Epithelial cell of prostate (primary cell): ENCODE measurements at regions not wholly inside any gene's neighbourhood (a gene's known extent, or its start where the extent isn't known, plus 50 kb on each side); places are given as distances from the start of the nearest gene placed in this dataset.
"Not testable (repeated sequence)": the region's sequence is repeated elsewhere in the genome, so short reads cannot be mapped to it uniquely, and the experiment has no call there.

Experiments
- DNase-seq: peaks from one replicate; pipeline ENCODE4 v3.0.0-alpha.2; 2011; ENCODE audit warnings: low read depth, low spot score
- H3K27ac ChIP-seq: fragments of 450-650 bp; 2 replicates; pipeline ENCODE4 v1.5.1; 2017; ENCODE audit warnings: mild to moderate bottlenecking

- H3K27ac ChIP-seq = no peak overlapping the region
- DNase-seq = no peak
Observed at GRCh38 chrY:19644889-19645638, 99.5 kb downstream of the KDM5D start.

- no peak for DNase-seq
- H3K27ac ChIP-seq = no peak overlapping the region
Observed at GRCh38 chrY:19637651-19638347, 106.7 kb downstream of the KDM5D start.

DNA sequence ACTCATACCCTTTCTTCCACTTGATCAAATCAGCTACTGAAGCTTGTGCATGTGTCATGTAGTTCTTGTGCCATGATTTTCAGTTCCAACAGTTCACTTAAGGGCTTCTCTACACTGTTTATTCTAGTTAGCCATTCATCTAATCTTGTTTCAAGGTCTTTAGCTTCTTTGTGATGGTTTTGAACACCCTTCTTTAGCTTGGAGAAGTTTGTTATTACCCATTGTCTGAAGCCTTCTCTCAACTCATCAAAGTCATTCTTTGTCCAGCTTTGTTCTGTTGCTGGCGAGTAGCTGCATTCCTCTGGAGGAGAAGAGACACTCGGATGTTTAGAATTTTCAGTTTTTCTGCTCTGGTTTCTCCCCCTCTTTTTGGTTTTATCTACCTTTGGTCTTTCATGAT is 115.6 kb downstream of the KDM5D start:
- no peak for DNase-seq
- H3K27ac ChIP-seq = no peak overlapping the region

DNA sequence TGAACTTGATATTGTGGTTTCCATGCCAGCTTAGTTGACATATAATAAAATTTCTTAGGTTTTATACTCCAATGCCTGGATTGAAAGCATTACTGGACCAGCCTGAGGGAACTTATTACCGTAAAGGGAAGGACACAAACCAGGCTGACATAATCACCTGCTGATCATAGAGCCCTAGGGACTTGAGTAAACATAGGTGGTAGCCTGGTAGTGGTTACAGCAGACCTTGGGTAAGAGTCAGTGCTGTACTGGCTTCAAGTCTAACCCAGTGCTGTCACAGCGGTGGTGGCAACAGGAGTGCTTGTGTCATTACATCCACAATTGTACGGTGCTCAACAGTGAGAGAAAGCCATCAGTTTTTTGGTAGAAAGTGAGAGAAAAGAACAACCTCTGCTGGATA is 122.1 kb downstream of the KDM5D start:
- no peak overlapping the region for H3K27ac ChIP-seq
- no peak for DNase-seq

DNA sequence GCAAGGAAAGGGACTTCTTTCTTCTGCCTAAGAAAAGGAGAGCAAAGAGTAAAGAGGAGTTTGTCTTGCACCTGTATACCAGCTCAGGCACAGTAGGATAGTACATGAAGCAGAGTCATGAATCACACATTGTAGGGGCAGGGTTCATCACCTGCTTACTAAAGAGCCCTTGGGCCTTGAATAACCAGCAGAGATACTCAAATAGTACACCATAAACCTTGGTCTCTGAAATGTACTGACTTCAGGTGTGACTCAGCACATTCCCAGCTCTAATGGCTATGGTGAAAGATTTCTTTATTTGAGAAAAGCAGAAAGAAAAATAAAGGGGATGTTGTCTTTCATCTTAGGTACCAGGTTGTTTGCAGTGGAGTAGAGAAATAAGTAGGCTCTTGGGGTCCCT is 122.8 kb downstream of the KDM5D start:
- no peak overlapping the region for H3K27ac ChIP-seq
- DNase-seq = peak; percentile 18

DNA sequence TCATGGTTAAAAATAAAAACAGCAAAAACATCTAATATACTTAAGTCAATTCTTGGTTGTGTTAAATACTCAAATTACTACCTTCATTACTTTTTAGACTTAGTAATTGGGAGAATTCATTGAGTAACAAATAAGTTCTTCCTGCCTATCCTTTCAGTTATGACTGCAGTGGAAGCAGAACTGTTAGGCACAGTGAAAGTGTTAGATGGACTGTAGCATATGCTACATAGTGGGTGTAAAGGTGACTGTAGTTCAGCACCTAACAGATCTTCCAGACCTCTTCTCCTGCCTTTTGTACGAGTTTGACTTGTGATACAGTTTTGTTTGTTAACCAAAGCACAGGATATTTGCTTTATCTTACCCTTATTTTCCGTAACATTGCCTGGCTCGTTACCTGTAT is 143.4 kb downstream of the KDM5D start:
- H3K27ac ChIP-seq = no peak overlapping the region
- DNase-seq = no peak

DNA sequence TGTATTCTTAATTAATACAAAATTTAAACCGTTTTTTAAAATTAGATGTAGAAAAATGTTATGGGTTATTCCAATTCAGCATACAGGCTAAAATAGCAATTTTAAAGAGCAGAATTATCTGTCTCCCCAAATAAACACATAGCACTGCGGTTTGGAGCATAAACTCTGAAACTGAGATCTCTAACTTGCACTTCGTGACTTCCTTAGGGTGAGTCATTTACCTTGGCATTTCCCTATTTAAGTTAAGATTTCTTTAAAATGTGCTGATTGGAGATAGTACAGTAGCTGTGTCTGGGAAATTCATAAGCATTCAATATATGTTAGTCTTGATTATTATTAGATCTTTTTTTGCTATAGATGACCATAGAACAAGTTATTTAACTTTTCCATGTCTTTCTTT is 143.8 kb downstream of the KDM5D start:
- no peak overlapping the region for H3K27ac ChIP-seq
- DNase-seq = no peak

GRCh38 chrY:19590235-19590634 is 154.3 kb downstream of the KDM5D start:
- no peak overlapping the region for H3K27ac ChIP-seq
- no peak for DNase-seq

GRCh38 chrY:19589664-19590063 is 154.9 kb downstream of the KDM5D start:
- no peak for DNase-seq
- no peak overlapping the region for H3K27ac ChIP-seq

DNA sequence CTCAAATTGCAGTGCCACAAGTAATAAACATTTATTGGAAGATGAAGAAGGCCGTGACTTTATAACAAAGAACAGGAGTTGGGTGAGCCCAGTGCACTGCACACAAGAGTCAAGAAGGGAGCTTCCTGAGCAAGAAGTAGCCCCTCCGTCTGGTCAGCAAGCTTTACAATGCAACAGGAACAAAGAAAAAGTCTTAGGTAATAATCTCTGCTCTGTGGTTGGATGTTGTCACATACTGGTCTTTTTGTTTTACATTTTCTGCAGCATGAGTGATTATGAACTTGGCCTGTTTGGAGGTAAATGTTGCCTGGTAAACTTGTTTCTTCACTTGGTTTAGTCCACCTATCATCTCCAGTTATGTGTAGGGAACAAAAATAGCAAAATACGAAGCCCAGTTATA is 157.2 kb downstream of the KDM5D start:
- no peak overlapping the region for H3K27ac ChIP-seq
- no peak for DNase-seq

DNA sequence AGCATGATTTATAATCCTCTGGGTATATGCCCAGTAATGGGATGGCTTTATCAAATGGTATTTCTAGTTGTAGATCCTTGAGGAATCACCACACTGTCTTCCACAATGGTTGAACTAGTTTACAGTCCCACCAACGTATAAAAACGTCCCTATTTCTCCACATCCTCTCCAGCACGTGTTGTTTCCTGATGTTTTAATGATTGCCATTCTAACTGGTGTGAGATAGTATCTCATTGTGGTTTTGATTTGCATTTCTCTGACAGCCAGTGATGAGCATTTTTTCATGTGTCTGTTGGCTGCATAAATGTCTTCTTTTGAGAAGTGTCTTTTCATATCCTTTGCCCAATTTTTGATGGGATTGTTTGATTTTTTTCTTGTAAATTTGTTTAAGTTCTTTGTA is 163.5 kb downstream of the KDM5D start:
- DNase-seq, H3K27ac ChIP-seq: not testable (repeated sequence)

DNA sequence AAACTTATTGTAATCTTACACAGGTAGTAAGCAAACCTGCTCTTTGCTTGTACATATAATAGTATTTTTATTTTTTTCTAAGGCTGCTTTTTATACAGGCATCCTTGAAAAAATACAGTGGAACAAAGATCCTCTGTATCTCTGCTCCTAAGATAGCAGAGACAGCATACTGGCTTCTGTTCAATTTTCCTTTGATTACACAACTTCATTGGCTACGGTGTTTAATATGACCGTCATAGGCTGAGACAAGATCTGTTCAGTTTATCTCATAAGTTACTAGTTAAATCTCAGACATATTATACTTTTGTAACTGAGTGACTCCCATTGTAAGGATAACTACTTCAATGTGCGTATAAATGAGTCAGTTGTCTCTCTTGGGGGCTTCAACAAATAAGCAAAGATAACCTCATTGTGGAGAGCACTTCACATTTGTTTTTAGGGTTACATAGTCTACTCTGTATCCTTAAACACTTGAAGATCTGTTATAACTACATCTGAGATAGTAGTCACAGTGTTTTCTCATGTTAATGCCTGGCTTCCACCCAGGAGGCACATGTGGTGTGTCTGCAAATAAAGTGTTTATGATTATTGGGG is 166.1 kb downstream of the KDM5D start:
- H3K27ac ChIP-seq = no peak overlapping the region
- no peak for DNase-seq

GRCh38 chrY:19577250-19577649 is 167.3 kb downstream of the KDM5D start:
- DNase-seq = no peak
- H3K27ac ChIP-seq = no peak overlapping the region

- no peak overlapping the region for H3K27ac ChIP-seq
- no peak for DNase-seq
Observed at GRCh38 chrY:19574939-19575338, 169.6 kb downstream of the KDM5D start.

DNA sequence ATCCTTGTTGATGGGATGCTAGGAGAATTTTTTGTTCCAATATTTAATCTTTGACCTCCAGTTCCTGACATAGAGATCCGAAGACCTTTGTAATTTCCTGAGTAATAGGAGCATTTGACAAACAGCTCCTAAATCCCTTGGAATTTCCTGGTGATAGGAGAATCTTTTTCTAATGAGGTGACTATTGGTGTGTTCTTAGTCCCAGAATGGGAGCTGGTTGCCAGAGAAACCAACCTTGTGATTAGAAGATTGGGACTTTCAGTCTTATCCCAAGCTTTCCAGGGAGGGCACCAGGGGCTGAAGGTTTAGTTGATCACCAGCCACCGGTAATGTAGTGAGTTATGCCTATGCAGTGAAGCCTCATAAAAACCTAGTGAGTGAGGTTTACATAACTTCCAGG is 170.9 kb downstream of the KDM5D start:
- H3K27ac ChIP-seq = no peak overlapping the region
- DNase-seq = no peak

DNA sequence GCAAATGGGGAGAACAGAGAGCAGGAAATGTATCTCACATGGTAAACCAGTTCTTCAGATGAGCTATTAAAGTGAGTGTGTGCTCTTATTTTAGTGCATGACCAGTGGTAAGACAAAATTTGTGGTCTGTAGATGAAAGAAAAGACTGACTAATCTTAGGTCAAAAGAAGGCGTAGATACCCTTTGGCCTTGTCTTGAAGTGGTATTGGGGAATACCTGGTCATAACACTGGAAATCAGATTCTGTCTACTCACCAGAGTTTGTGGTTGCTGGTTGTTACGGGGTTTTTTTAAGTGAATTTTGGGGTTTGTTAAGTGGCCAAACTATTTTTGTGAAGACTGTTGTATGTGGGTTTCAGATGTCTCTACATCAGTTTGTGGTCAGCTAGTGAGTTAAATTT is 173.5 kb downstream of the KDM5D start:
- no peak overlapping the region for H3K27ac ChIP-seq
- no peak for DNase-seq

GRCh38 chrY:19567943-19568342 is 176.6 kb downstream of the KDM5D start:
- no peak for DNase-seq

DNA sequence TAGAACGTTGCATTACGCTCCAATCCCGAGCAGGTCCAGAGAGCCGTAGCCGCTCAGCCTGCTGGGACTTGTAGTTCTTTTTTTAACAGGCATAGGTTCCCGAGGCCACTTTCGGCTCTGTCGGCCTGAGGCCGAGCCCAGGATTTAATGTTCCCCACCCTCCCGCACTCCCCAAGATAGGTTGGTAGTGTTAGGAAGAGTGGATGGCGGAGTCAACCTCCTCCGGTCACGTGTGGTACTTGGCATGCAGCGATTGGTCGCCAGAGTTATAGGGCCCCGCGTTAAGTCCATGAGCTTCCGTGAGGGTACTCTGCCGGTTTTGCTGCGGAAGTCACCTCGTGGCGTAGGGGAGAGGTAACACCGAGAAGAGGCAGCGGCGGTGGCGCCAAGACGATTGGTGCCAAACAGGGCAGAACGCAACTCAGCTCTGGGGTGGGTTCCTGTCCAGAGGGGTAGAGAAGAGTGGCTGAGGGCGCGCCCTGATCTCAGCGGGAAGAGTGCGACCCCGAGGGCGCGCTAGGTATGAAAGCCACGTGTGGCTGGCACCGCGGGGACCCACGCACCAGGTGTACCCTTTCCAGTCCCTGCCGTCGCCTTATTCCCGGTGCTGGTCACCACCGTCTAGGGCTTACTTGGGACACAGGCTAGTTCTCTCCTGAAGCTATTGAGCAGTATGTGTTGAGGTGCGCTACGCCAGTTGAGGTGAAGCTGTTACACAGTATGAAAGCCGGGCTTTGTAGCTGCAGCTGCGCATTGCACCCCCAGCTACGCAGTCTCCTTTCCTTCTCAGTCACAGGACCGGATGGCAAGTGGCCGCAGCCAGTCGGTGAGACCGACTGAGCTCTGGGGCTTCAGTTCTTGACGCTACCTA is 177.2 kb downstream of the KDM5D start:
- peak overlapping the region; percentile 77 for H3K27ac ChIP-seq
- DNase-seq = peak; percentile 84

More at GRCh38 chrY:19567943-19568342, 176.6 kb downstream of the KDM5D start:
- H3K27ac ChIP-seq = peak overlapping the region; percentile 77

GRCh38 chrY:19559161-19559560 is 185.4 kb downstream of the KDM5D start:
- DNase-seq = no peak

GRCh38 chrY:19549671-19550466 is 194.7 kb downstream of the KDM5D start:
- no peak for DNase-seq
- no peak overlapping the region for H3K27ac ChIP-seq

More at GRCh38 chrY:19559161-19559560, 185.4 kb downstream of the KDM5D start:
- no peak overlapping the region for H3K27ac ChIP-seq
